Transverse colon (tissue), 4 donors: ENCODE measurements at regions not wholly inside any gene's neighbourhood (a gene's known extent, or its start where the extent isn't known, plus 50 kb on each side); places are given as distances from the start of the nearest gene placed in this dataset.

ENCODE experiments used
- DNase-seq: peaks from one replicate; pipeline ENCODE4 v3.0.0-alpha.2; 2019
- H3K27ac ChIP-seq, 4 donors: fragments of 200-600 bp; sonication (generic); 2 replicates each; pipeline ENCODE4 v1.5.1; 2016 to 2018; ENCODE audit warnings: inconsistent platforms in 4 of 4
- H3K27me3 ChIP-seq: fragments of 200-600 bp; sonication (generic); 2 replicates; pipeline ENCODE4 v1.5.1; 2017; ENCODE audit warnings: inconsistent platforms
- H3K36me3 ChIP-seq, 4 donors: fragments of 200-600 bp; sonication (generic); 2 replicates each; pipeline ENCODE4 v1.5.1; 2017 to 2019; ENCODE audit warnings: inconsistent platforms in 4 of 4
- H3K4me1 ChIP-seq, 4 donors: fragments of 200-600 bp; sonication (generic); 2 replicates each; pipeline ENCODE4 v1.5.1; 2017 to 2020; ENCODE audit warnings: inconsistent platforms in 4 of 4
- H3K4me3 ChIP-seq, 4 donors: fragments of 200-600 bp; sonication (generic); 1 replicate in 1 of 4; 2 replicates in 3 of 4; pipeline versions ENCODE4 v1.5.1 to v1.6.1; 2017 to 2019; ENCODE audit warnings: inconsistent platforms in 4 of 4
- H3K9me3 ChIP-seq, 2 donors: fragments of 200-600 bp; sonication (generic); 2 replicates each; pipeline ENCODE4 v1.5.1; 2017 to 2019; ENCODE audit warnings: inconsistent platforms in 2 of 2
- CTCF ChIP-seq, 5 experiments: fragments of 200-600 bp in 3 of 5; fragments of 450-650 bp in 2 of 5; sonication (generic) in 3 of 5; IDR thresholded peaks; 1 replicate in 2 of 5; 2 replicates in 3 of 5; pipeline ENCODE4 v1.5.1; 2016 to 2017; ENCODE audit warnings: antibody characterized with exemption in 5 of 5, inconsistent platforms in 3 of 5, mild to moderate bottlenecking in 2 of 5, moderate library complexity in 1 of 5
- EP300 ChIP-seq: sonication (generic); formaldehyde crosslinking; IDR thresholded peaks from one replicate; pipeline ENCODE4 v1.6.1; 2017; ENCODE audit warnings: antibody characterized with exemption, low read depth
- POLR2A ChIP-seq: fragments of 450-650 bp; IDR thresholded peaks from one replicate; pipeline ENCODE4 v1.6.1; 2016; ENCODE audit warnings: antibody characterized with exemption, mild to moderate bottlenecking, moderate library complexity
- POLR2AphosphoS5 ChIP-seq, 3 donors: sonication (generic); formaldehyde crosslinking; IDR thresholded peaks; one replicate each; pipeline ENCODE4 v1.6.1; 2016; ENCODE audit warnings: antibody characterized with exemption in 3 of 3
- WGBS, 2 donors: methylation state at CpG; one replicate each; pipeline ENCODE4 v1.1.5; 2018; ENCODE audit warnings: low coverage in 1 of 2; 5-methylcytosine and 5-hydroxymethylcytosine counted together
- in situ Hi-C, 4 donors: fragments of 200-750 bp; cut with MboI; loops; one replicate each; pipeline versions ENCODE4 v1.15.0 to v1.15.1; 2017; ENCODE audit warnings: low sequenced_read_pairs in 3 of 4, low pct_ligation_motif_present in 1 of 4, low pct_unique_long_range_greater_than_20kb in 1 of 4
- intact Hi-C: fragments of 100-400 bp; cut with DNase I; formaldehyde crosslinking; loops from one replicate; pipeline ENCODE4 v1.15.1; 2023; ENCODE audit warnings: low total_unique reads

GRCh38 chr17:6231465-6231864, 161.3 kb downstream of the WSCD1 start:
- Histone ChIP-seq H3K4me3 (no peak overlapping the region), H3K4me1 (no peaks in the 10 kb centered on the region), H3K27me3 (peaks cover 3% of the 10 kb centered on the region), H3K36me3 (no peaks in the 10 kb centered on the region), H3K27ac (no peak overlapping the region), H3K9me3 (no peaks in the 10 kb centered on the region)
- TF ChIP-seq EP300 (no peak), POLR2AphosphoS5 (IDR thresholded peaks at IDR 0.05) (no peak), CTCF (IDR thresholded peaks at IDR 0.05) (no peak), POLR2A (no peak)
- no peak for DNase-seq
- WGBS, 2 donors = 80 to 88% methylated on average over 2 to 8 of the region's 8 CpGs
- in situ Hi-C loops = no loop called here
- intact Hi-C loops = no loop called here

DNA sequence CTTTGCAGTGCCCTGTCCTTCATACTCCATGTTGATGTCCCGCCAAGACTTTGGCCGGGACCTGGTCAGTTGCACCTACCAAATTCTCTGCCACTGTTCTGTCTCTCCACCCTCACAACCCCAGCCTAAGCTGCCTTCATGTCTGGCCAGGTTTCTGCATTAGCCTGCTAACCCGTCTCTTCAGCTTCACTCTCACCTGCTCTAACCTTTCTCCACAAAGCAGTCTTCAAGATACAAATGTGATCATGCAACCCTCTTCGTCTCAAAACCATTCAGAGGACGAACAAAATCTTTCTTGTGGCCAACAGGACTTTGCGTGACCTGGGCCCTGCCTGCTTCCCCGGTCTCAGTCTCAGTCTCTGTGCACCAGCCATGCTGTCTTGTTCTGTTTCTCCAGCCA, 148.2 kb downstream of the WSCD1 start:
- TF ChIP-seq CTCF (IDR thresholded peaks at IDR 0.05) (no peak), POLR2AphosphoS5 (IDR thresholded peaks at IDR 0.05) (no peak), POLR2A (no peak), EP300 (no peak)
- Histone ChIP-seq H3K27me3 (no peaks in the 10 kb centered on the region), H3K36me3 (no peaks in the 10 kb centered on the region), H3K4me3 (no peak overlapping the region), H3K4me1 (no peaks in the 10 kb centered on the region), H3K27ac (no peak overlapping the region), H3K9me3 (no peaks in the 10 kb centered on the region)
- in situ Hi-C loops = no loop called here
- WGBS, 2 donors = 86 to 93% methylated on average over 5 to 7 of the region's 7 CpGs
- no peak for DNase-seq
- intact Hi-C loops = no loop called here

GRCh38 chr17:6215071-6216035, 145.2 kb downstream of the WSCD1 start:
- TF ChIP-seq POLR2A = no peak
- no peak for TF ChIP-seq EP300
- TF ChIP-seq POLR2AphosphoS5 (IDR thresholded peaks at IDR 0.05) = no peak
- TF ChIP-seq CTCF (IDR thresholded peaks at IDR 0.05) = no peak
- Histone ChIP-seq H3K9me3 (no peaks in the 10 kb centered on the region), H3K4me1 (no peaks in the 10 kb centered on the region), H3K27me3 (peaks cover 3% of the 10 kb centered on the region), H3K27ac (no peak overlapping the region), H3K4me3 (no peak overlapping the region), H3K36me3 (no peaks in the 10 kb centered on the region)
- 78 to 84% methylated on average over 6 to 13 of the region's 13 CpGs for WGBS, 2 donors
- in situ Hi-C loops (no loop called here), intact Hi-C loops (no loop called here)
- no peak for DNase-seq

- WGBS, 2 donors = 60 to 87% methylated on average over 1 to 4 of the region's 4 CpGs
- no peak overlapping the region for H3K4me3 ChIP-seq
- in situ Hi-C loops (no loop called here), intact Hi-C loops (no loop called here)
- H3K9me3 ChIP-seq = no peaks in the 10 kb centered on the region
- no peak overlapping the region for H3K27ac ChIP-seq
- H3K36me3 ChIP-seq = no peaks in the 10 kb centered on the region
- TF ChIP-seq EP300 = no peak
- no peak for TF ChIP-seq POLR2AphosphoS5 (IDR thresholded peaks at IDR 0.05)
- no peak for TF ChIP-seq POLR2A
- TF ChIP-seq CTCF (IDR thresholded peaks at IDR 0.05) = no peak
- peaks cover 3% of the 10 kb centered on the region for H3K27me3 ChIP-seq
- H3K4me1 ChIP-seq = no peaks in the 10 kb centered on the region
- DNase-seq = no peak
Observed at GRCh38 chr17:6213859-6214258, 143.7 kb downstream of the WSCD1 start.
